K562 (cell line): ENCODE measurements at regions not wholly inside any gene's neighbourhood (a gene's known extent, or its start where the extent isn't known, plus 50 kb on each side); places are given as distances from the start of the nearest gene placed in this dataset.

Source experiments
- ATAC-seq: fragments of 200-7000 bp; cut with Tn5 transposase; 3 replicates; pipeline ENCODE4 v1.9.1; 2020; ENCODE audit warnings: moderate library complexity
- BruUV-seq: library from RNA; stranded (reverse); fragments of 400-500 nt; replicated peaks from 2 replicates; lab custom pipeline; 2021; lab: Mats Ljungman, UMichigan
- CTCF ChIA-PET: fragments of 300-600 bp; formaldehyde crosslinking; extraction: SDS; loops from one replicate; lab custom pipeline; 2021; ENCODE audit warnings: low intra/inter-chr PET ratio; lab: Yijun Ruan, JAX
- POLR2A ChIA-PET: fragments of 300-600, 350-650 bp; sonication (Branson Sonifier 250); formaldehyde crosslinking; extraction: SDS; loops from one replicate; lab custom pipeline; 2021; ENCODE audit warnings: antibody characterized with exemption, inconsistent platforms; lab: Yijun Ruan, JAX
- DNase-seq, 4 experiments: peaks; one replicate each; pipeline versions ENCODE4 v3.0.0 to v3.0.0-alpha.2; 2011 to 2018; ENCODE audit warnings: low spot score in 3 of 4, mixed read lengths in 3 of 4; ENCODE audit errors: extremely low read depth in 1 of 4
- FAIRE-seq: peaks from 2 replicates; lab custom pipeline; 2011; peaks lifted over from hg19 to GRCh38; lab: Jason Lieb, UNC
- H2AFZ ChIP-seq: 2 replicates; pipeline ENCODE4 v1.6.0; 2011; ENCODE audit warnings: low read depth, low read length, control low read depth, inconsistent platforms
- H3K27ac ChIP-seq: fragments of 200-600 bp; 3 replicates; pipeline ENCODE4 v1.8.0; 2011; ENCODE audit warnings: low read depth, mild to moderate bottlenecking, control low read depth, inconsistent platforms, low read length, moderate library complexity, mixed read lengths; ENCODE audit errors: extremely low read depth
- H3K27me3 ChIP-seq, 2 experiments: fragments of 300-600 bp in 1 of 2; 2 replicates in 1 of 2; 3 replicates in 1 of 2; pipeline versions ENCODE4 v1.6.0 to v1.8.0; 2011; ENCODE audit warnings: inconsistent platforms in 2 of 2, low read length in 2 of 2, mild to moderate bottlenecking in 1 of 2, mixed read lengths in 1 of 2, moderate library complexity in 1 of 2; ENCODE audit not compliant: control insufficient read depth in 2 of 2, insufficient read depth in 2 of 2
- H3K36me3 ChIP-seq: fragments of 300-600 bp; 3 replicates; pipeline ENCODE4 v1.8.0; 2011; ENCODE audit warnings: mild to moderate bottlenecking, low read length, inconsistent platforms; ENCODE audit not compliant: control insufficient read depth, insufficient read depth
- H3K4me1 ChIP-seq, 2 experiments: fragments of 200-600 bp in 1 of 2; replicated peaks in 1 of 2; 2 replicates in 1 of 2; 3 replicates in 1 of 2; pipeline versions ENCODE4 v1.5.1 to v1.8.0; 2011; ENCODE audit warnings: inconsistent platforms in 2 of 2, low read length in 2 of 2, mild to moderate bottlenecking in 1 of 2, mixed read lengths in 1 of 2, moderate library complexity in 1 of 2; ENCODE audit not compliant: control insufficient read depth in 2 of 2, insufficient read depth in 2 of 2
- H3K4me2 ChIP-seq: 2 replicates; pipeline ENCODE4 v1.6.1; 2011; ENCODE audit warnings: low read length, control low read depth, inconsistent platforms, mixed read lengths; ENCODE audit not compliant: insufficient read depth
- H3K4me3 ChIP-seq: fragments of 200-600 bp; sonication (generic), shearing (Covaris generic); 2 replicates; pipeline ENCODE4 v1.5.1; 2016; ENCODE audit warnings: control low read depth, inconsistent platforms
- H3K79me2 ChIP-seq: fragments of 200-600 bp; 3 replicates; pipeline ENCODE4 v1.8.0; 2011; ENCODE audit warnings: low read length, inconsistent platforms; ENCODE audit not compliant: control insufficient read depth, insufficient read depth
- H3K9ac ChIP-seq, 2 experiments: 2 replicates each; pipeline versions ENCODE4 v1.6.0 to v1.6.1; 2011; ENCODE audit warnings: low read depth in 2 of 2, low read length in 2 of 2, control low read depth in 1 of 2, inconsistent platforms in 1 of 2, mild to moderate bottlenecking in 1 of 2, mixed read lengths in 1 of 2; ENCODE audit not compliant: insufficient read depth in 1 of 2
- H3K9me1 ChIP-seq: one replicate; pipeline ENCODE4 v1.6.0; 2011; ENCODE audit warnings: inconsistent platforms, mild to moderate bottlenecking, low read length, moderate library complexity; ENCODE audit not compliant: control insufficient read depth, insufficient read depth
- H3K9me3 ChIP-seq: replicated peaks from 2 replicates; pipeline ENCODE4 v1.5.1; 2011; ENCODE audit warnings: low read depth, low read length, inconsistent platforms; ENCODE audit not compliant: control insufficient read depth, insufficient read depth
- H4K20me1 ChIP-seq: replicated peaks from 2 replicates; pipeline ENCODE4 v1.6.1; 2011; ENCODE audit warnings: low read length, inconsistent platforms, mixed read lengths; ENCODE audit not compliant: control insufficient read depth, insufficient read depth
- CEBPB ChIP-seq: fragments of 450-650 bp; IDR thresholded peaks from 2 replicates; pipeline ENCODE4 v1.6.1; 2016; ENCODE audit warnings: missing genetic modification characterization, missing compliant biosample characterization
- CEBPG ChIP-seq, 3 experiments: fragments of 200-800 bp in 1 of 3; sonication (Bioruptor generic) in 1 of 3; sonication (generic) in 1 of 3; formaldehyde crosslinking in 1 of 3; IDR thresholded peaks in 2 of 3; conservative IDR thresholded peaks in 1 of 3; 2 replicates each; pipeline versions ENCODE4 v1.6.1 to v1.8.0; 2016 to 2022; ENCODE audit warnings: missing compliant biosample characterization in 2 of 3, missing genetic modification characterization in 2 of 3, mild to moderate bottlenecking in 1 of 3, missing genetic modification reagents in 1 of 3
- DIDO1 ChIP-seq: fragments of 450-650 bp; IDR thresholded peaks from 2 replicates; pipeline ENCODE4 v1.6.1; 2016; ENCODE audit warnings: low read depth, missing biosample characterization, missing genetic modification characterization
- RAD51 ChIP-seq: fragments of 450-650 bp; IDR thresholded peaks from 2 replicates; pipeline ENCODE4 v1.7.1; 2016; ENCODE audit warnings: low read depth, mild to moderate bottlenecking, borderline replicate concordance
- WGBS: fragments of 100-300 bp; shearing (Covaris generic); methylation state at CpG from one replicate; pipeline ENCODE4 v1.1.6; 2016; ENCODE audit warnings: low coverage, mixed read lengths; ENCODE audit not compliant: insufficient coverage; ENCODE audit errors: missing lambda C conversion rate; 5-methylcytosine and 5-hydroxymethylcytosine counted together
- in situ Hi-C: fragments of 300-500 bp; cut with MboI; formaldehyde crosslinking; loops from 4 replicates; pipeline ENCODE4 v1.15.0; 2018; ENCODE audit warnings: inconsistent platforms, mixed read lengths
- intact Hi-C: fragments of 100-400 bp; cut with micrococcal nuclease; formaldehyde crosslinking; loops from 2 replicates; pipeline ENCODE4 v1.14.2; 2022
- TF ChIP-seq, protein P1 (sequence below): fragments of 250-450 bp; sonication (Bioruptor Pico); IDR thresholded peaks from 2 replicates; pipeline ENCODE4 v1.5.0; 2020; ENCODE audit warnings: mild to moderate bottlenecking
- TF ChIP-seq, protein P2 (sequence below): sonication (generic); formaldehyde crosslinking; IDR thresholded peaks from 2 replicates; pipeline ENCODE4 v1.8.0; 2022; ENCODE audit warnings: mild to moderate bottlenecking, missing genetic modification reagents

DNA sequence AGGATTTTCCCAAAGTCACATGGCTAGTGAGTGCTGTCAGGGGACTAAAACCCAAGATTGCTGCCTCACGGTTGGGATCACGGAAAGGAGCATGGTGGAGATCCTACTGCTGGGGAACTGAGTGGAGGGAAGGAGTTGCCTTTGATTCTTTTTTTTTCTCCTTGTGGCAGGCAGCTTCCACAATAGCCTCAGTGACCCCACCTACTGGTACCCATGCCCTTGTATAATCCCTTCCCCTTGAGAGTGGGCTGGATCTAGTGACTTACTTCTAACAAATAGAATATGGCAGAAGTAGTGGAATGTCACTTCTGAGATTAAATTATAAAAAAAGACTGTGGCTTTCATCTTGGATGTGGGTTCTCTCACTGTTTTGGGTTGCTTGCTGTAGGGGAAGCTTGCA lies 135.7 kb downstream of the DICER1 start (continued):
- TF ChIP-seq DIDO1 (tag): no peak
- TF ChIP-seq, protein P1, sequence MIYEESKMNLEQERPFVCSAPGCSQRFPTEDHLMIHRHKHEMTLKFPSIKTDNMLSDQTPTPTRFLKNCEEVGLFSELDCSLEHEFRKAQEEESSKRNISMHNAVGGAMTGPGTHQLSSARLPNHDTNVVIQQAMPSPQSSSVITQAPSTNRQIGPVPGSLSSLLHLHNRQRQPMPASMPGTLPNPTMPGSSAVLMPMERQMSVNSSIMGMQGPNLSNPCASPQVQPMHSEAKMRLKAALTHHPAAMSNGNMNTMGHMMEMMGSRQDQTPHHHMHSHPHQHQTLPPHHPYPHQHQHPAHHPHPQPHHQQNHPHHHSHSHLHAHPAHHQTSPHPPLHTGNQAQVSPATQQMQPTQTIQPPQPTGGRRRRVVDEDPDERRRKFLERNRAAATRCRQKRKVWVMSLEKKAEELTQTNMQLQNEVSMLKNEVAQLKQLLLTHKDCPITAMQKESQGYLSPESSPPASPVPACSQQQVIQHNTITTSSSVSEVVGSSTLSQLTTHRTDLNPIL (CRISPR knock-in tag): no peak
- TF ChIP-seq, protein P2, sequence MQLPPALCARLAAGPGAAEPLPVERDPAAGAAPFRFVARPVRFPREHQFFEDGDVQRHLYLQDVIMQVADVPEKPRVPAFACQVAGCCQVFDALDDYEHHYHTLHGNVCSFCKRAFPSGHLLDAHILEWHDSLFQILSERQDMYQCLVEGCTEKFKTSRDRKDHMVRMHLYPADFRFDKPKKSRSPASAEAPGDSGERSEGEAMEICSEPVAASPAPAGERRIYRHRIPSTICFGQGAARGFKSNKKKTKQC: no peak

DNA sequence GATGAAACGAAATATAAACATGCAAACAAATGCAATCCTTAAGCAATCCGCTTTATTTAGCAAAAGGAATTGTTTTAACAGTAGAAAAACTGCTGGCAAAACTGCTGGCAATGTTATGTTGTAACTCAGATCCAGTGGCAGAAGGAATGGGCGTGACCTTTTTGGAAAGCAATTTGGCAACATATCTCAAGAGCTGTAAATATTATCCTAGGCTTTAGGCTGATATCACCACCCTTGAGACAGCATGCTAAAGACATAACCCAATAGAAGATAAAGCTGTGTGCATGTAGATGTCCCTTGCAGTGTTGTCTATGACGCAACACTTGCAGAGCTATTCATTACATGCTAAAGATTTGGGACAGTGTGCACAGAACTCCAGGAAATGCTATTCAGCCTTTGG lies 138.5 kb downstream of the DICER1 start:
- Histone ChIP-seq H2AFZ (no peak overlapping the region), H3K9me1 (no peaks in the 10 kb centered on the region), H3K4me3 (no peak overlapping the region), H3K79me2 (no peaks in the 10 kb centered on the region), H4K20me1 (no peaks in the 10 kb centered on the region), H3K9me3 (no peaks in the 10 kb centered on the region), H3K4me2 (no peak overlapping the region), H3K9ac (no peak overlapping the region), H3K4me1 (no peaks in the 10 kb centered on the region)
- intact Hi-C loops: no loop called here
- POLR2A ChIA-PET: interaction anchor here (0.7 kb wide), 1 partner anchor 233 kb away, joined by 3 read pairs; no protein-coding TSS in a partner anchor
- TF ChIP-seq CEBPB (tag) (peak; percentile 39; the same call in 1 of the 2 replicates), RAD51 (no peak), CEBPG (CRISPR knock-in tag; IDR thresholded peaks at IDR 0.05) (no peak), CEBPG (tag; conservative IDR thresholded peaks at IDR 0.05 in 1 of 2, IDR thresholded peaks at IDR 0.05 in 1 of 2) (peak; percentile 57 to 83)
- TF ChIP-seq, all 486 proteins: peak for 2
- no peaks in the 10 kb centered on the region for H3K27me3 ChIP-seq
- DNase-seq (no peak), FAIRE-seq (no peak), ATAC-seq (no peak)
- no peak overlapping the region for H3K27ac ChIP-seq
- 0% methylated on average over 3 of the region's 4 CpGs for WGBS
- no peaks in the 10 kb centered on the region for H3K36me3 ChIP-seq
- in situ Hi-C loops: no loop called here
- BruUV-seq: no TSS peak
- CTCF ChIA-PET: no interaction called here
